Kidney tubule cell (primary cell): ENCODE measurements at regions not wholly inside any gene's neighbourhood (a gene's known extent, or its start where the extent isn't known, plus 50 kb on each side); places are given as distances from the start of the nearest gene placed in this dataset.
A peak's percentile ranks its signal among the peaks of the same experiment; 100 is the strongest.
"Not testable (repeated sequence)": the region's sequence is repeated elsewhere in the genome, so short reads cannot be mapped to it uniquely, and the experiment has no call there.

Experiments
- DNase-seq: peaks from one replicate; pipeline ENCODE4 v3.0.0-alpha.2; 2018; ENCODE audit warnings: low spot score

DNA sequence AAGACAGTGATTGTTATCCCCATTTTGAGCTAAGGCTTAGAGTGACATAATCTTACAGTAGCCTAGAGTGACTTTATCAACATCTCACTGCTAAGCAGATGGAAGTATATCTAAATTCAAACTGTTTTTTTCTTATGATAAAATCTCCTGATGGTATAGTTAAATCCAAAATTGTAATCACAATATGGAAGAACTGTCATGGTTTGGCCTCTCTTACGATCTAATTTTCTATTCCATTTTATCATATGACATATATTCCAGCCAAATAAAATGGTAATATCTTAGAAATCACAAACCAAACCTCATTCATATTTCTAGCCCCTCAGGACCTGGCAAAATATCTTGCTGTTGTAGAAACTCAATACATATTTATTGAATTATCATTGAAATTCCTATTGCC lies 864.7 kb downstream of the SLC6A15 start:
- no peak for DNase-seq

DNA sequence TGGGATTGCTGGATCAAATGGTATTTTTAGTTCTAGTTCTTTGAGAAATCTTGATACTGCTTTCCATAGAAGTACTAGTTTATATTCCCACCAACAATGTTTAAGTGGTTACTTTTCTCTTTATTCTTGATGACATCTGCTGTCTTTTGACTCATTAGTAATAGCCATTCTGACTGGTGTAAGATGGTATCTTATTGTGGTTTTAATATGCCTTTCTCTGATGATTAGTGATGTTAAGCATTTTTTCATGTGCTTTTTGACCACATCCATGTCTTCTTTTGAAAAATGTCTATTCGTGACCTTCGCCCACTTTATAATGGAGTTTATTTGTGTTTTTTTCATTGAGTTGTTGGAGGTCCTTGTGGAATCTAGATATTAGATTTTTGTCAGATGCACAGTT lies 865.7 kb downstream of the SLC6A15 start:
- no peak for DNase-seq

DNA sequence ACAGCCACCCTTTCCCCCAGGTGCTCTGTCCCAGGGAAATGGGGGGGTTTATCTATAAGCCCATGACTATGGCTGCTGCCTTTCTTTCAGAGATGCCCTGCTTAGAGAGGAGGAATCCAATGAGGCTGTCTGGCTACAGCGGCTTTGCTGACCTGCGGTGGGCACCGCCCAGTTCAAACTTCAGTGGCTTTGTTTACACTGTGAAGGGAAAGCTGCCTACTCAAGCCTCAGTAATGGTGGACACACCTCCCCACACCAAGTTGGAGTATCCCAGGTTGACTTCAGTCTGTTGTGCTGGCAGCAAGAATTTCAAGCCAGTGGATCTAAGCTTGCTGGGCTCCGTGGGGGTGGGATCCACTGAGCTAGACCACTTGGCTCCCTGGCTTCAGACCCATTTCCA lies 869.2 kb downstream of the SLC6A15 start:
- no peak for DNase-seq

DNA sequence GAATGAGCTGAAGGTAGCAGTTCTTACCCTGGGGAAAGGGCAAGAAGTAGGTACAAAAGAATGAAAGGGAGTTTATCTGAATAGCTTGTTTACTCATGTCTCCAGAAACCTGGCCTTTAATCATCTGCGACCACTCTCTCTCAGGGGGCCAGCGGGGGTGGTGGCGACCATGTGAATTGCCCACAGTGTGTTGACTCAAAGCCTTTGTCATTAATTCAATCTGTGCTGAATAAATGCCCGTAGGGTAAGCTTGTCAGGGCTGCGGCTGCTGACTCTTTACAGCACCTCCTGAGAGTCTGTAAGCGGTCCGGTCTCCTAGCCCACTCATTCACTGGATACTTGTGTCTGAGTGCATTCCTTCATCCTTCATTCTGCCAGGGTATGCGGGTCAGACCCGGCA lies 874.4 kb downstream of the SLC6A15 start:
- no peak for DNase-seq

DNA sequence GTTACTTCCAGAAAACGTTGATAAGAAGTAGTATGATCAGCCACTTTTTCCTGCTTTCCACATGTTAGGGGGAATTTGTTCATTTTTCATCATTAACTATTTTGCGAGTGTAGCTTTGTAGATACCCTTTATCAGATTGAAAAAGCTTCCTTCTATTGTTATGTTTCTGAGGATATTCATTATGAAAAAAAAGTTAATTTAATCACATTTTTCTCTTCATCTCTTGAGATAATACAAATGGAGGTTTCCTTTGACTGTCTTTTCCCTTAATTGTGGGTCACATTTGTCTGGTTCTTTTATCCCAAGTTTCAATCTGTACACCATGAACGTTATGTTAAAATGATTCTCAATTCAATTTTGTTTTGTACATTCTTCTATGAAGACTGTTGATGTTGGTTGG lies 875.7 kb downstream of the SLC6A15 start:
- DNase-seq = no peak

DNA sequence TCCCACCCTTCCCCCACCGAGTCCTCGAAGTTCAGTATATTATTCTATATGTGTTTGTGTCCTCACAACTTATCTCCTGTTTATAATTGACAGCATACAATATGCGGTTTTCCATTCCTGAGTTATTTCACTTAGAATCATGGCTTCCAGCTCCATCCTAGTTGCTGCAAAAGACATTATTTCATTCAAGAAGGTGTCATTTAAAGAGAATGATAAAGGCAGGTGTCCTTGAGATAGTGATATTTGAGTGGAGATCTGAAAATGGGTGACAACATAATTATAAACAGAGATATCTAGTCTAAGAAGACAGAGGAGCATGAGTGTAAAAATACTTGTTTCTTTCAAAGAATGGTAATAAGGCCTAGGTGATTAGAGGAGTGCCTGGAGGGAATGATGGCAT lies 876.8 kb downstream of the SLC6A15 start:
- DNase-seq = no peak

DNA sequence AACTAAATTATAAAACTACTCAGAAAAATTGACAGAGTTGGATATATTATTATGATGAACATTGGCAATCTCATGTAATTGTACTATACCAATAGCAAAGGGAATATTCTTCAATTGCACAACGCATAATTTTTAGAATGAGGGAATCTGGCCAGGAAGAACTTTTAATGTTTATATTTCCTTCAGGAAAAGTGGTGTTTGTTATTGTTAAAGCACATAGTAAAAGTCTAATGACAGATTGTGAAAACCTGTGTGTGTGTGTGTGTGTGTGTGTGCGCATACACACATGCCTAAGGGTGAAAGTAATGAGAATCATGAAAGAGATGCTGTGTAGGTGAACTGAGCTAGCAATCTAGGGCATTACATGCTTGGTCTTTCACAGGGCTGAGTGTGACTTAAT lies 877.7 kb downstream of the SLC6A15 start:
- no peak for DNase-seq

DNA sequence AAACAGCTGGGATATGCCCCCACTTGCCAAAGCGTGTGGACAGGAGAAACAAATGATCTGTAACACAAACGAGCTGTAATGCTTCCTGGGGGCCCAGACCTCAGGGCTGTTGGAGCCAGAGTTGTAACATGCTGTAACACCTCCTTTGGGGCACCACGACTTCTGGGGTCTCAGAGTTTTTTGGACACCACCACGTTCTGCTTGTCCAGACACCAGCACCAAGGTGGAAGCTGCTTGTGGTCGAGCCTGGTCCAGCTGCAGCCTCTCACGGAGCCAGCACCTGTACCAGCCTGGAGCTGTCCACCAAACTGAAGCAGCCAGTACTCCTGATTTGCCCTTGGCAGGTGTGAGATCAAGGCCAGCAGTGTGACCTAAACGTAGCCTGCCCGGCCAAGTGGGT lies 879.4 kb downstream of the SLC6A15 start:
- no peak for DNase-seq

DNA sequence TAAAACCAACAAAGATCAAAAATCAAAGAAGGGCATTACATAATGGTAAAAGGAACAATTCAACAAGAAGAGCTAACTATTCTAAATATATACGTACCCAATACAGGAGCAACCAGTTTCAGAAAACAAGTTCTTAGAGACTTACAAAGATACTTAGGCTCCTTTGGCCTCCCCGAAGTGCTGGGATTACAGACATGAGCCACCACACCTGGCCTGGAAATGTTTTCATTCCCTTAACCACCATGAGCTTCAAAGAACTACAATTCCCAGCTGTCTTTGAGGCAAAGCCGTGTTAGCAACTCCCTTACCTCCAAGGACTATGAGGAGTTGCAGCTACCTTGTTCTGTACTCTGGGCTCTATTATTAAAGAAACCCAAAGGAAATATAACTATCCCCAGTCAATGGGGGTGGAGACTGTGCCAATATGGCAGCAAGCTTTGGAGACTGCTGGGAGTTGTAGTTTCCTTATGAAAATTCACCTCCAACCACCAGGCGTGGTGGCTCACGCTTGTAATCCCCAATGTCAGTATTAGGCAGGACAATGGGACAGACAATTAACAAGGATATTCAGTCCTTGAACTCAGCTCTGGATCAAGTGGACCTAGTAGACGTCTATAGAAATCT lies 893.9 kb downstream of the SLC6A15 start:
- not testable (repeated sequence) for DNase-seq

DNA sequence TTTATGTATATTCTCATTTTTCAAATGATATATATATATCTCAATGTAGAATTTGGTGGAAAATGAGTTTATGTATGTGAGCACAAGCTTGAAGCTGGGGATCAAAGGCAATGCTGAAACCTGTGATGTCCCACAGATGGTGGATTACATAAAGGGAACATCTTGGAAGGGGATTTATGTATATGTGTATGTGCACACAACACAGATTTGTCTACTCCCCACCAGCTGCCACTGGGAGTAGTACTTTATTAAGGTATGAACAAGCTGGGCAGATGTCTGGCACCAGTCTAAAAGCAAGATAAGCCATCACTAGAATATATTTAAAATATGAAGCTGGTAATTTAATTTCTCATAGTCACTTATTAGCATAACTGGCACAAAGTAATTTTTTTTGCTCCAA lies 895.6 kb downstream of the SLC6A15 start:
- DNase-seq = no peak

DNA sequence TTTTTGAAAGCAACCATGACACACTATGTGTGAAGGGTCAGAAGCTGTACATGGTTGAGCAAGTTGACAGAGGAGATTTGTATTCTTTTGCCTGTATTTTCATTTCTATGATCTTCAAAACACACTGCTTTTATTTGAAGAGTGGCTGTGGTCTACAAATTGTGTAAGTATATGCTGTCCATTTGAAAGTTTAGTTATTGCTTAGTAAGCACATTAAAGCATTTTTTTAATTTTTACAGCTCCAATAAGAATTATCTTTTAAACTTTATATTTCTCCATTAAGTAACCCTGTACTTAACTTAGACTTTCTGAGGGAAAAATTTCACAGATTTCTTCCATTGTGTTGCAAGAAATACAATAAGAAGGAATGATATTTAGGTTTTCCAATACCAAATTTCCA lies 915.2 kb downstream of the SLC6A15 start:
- DNase-seq = no peak

DNA sequence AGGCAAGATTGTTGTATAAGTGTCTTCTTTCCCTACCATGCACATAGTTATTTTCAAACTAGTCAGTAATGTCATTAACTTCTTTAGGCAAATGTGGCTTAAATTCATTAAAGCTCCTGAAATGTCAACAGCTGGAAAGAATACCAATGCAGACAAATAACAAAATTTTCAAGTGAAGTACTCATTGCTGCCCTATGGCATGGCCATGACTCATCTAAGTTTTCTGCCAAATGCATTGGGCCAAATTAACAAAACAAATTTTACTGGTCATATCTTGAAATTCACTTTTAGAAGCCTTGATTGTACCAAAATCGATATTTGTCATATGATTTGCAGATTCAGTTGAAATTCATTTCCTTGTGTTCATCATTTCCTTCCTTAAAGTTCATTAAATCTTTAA lies 915.9 kb downstream of the SLC6A15 start:
- no peak for DNase-seq

DNA sequence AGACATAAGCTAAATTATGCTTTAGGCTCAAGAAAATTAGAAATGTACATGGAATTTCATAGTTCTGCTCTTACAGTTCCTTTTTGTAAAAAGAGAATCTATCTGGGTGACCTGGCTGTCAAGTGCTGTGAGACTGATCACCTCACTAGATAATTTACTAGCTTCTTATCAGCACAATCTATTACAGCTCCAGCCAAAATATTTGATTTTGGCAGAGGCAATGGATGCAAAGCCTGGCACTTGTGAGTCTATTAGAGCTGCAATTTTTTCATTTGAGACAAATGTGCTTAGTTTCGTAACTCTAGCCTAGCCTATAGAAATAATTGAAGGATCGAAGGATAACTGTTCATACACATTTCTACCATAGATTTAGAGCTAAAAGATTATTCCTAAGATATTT lies 927.5 kb downstream of the SLC6A15 start:
- DNase-seq = no peak

DNA sequence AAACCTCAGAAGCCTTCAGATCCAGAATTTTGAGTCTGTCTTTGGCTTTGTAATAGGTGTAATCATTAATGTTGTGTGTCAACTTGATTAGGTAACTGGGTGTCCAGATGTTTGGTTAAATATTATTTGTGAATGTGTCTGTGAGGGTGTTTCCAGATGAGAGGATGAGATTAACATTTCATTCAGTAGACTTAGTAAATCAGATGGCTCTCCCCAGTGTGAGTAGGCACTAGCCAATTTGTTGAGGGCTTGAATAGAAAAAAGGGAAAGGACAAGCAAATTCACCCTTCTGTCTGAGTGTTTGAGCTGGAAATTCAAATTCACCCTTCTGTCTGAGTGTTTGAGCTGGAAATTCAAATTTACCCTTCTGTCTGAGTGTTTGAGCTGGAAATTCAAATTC lies 932.2 kb downstream of the SLC6A15 start:
- DNase-seq = no peak

DNA sequence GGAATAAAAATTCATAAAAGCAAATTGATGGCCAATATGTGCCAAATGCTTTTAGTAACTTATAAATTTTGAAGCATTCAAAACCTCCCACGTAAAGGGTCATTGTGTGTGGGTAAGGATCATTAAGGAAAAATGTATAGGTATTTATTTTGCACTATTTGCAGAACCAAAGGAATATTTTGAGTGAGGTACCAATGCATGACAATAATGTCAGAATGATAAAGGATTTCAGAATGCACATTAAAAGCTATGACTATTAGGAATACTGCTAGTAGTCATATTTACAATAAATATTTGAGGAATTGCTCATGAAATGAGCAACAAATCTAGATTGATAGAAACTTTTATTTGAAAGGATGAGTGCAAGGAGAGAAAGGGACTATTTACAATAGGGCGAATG lies 932.8 kb downstream of the SLC6A15 start:
- DNase-seq = no peak

DNA sequence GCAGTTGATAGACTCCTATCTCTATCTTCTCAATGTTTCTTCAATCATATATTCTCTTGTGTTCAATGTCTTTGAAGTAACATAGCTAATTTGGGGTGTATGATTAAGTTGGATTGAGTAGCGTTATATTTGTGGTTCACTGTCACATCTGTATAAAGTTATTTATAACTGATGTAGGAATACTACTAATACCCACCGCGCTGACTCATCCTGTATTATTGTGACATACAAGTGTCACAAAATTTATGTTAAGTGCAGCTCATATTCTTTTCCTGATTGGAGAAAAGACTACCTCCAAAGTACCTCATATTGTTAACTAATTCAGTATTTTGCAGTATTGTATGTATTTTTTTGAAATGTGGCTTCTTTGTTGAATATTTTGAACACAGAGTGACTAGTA lies 940.8 kb downstream of the SLC6A15 start:
- no peak for DNase-seq

DNA sequence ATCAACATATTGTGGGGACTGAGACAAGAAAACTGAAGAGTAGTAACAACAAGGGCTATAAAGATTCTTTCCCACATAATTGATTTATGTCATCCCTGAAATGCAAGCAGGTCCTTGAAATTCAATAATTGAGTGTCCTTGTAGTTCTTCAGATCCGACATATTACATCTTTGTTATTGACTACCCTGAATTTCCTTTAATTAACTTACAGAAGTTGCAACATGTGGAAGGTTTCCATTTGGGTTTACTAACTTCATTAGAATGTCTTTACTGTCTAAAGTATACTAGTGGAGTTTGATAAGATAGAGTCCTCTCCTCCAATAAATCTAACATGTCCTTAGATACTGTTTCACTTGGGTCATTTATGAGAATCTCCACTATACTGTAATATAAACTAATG lies 951.8 kb downstream of the SLC6A15 start:
- DNase-seq = no peak

DNA sequence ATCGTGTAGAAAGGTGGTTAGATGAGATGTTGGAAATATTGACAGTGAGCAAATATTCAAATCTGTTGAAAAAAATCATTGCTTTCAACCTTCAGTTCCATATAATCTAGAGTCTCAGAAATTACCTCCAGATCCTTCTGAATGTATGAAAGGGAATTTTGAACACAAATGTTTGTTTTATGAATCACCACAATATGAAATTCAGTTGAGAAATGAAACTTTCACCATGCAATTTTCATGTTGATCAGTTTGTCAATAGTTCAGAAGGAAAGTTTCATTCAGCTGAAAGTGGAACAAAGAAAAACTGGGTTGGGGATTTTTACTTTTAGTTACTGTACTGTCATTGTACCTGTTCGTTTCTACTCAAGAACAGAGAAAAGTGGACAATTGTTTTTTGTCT lies 953.6 kb downstream of the SLC6A15 start:
- no peak for DNase-seq

DNA sequence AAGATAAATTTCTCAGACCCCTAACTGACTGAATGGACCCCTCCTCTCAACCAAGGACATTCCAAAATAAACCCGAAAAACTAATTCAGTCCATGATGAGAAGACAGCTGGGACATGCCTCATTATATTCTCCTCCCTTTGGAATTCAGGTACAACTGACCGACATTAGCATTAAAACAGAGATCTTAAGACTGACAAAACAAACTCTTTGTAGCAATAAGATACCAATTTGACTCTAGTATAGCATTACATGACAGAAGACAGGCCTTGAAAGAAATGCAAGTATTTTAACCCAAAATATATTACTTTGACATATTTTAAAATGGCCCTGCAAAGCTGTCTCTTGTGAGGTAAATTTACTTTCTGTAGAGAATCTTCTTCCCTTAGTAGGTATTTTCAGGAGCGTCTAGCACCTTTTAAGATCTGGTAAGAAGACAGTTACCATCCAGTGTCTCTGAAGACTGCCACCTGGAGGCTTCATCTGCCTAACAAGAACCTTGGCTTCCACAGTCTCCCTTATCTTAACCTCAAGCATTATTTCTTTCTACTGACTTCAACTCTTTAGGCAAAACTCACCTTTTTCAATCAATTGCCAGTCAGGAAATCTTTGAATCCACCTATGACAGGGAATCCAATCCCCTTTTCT lies 957.5 kb downstream of the SLC6A15 start:
- DNase-seq = no peak

DNA sequence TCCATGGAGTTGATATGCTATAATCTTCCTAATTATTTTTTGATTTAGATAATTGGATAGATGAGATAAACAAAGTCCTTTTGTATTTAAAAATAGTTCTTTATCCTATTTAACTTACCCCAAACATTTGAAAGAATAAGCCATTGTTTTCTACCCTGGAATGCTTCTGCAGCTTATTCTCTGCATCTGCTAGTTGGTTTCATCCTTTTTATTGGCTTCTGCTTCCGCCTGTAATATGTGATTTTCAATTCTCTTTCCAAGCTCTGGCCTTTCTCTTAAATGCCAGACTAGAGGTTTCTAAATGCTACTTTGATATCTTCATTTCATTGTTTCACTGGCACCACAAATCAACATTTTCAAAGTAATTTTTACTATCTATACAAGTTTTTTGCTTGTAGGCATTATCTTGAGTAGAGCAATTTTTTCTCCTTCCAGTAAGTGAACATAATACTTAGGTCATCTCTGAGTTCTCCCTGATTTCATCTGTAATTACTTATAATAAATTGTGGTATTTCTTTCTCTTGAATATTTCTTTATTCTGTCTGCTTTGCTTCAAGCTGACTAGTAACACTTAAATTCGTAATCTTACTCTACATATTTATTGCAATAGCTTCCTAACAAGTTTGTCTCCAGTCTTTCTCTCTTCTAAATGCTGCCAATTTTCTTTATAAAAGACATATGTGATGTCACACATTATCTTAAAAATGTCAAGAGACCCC lies 958.4 kb downstream of the SLC6A15 start:
- DNase-seq = no peak

DNA sequence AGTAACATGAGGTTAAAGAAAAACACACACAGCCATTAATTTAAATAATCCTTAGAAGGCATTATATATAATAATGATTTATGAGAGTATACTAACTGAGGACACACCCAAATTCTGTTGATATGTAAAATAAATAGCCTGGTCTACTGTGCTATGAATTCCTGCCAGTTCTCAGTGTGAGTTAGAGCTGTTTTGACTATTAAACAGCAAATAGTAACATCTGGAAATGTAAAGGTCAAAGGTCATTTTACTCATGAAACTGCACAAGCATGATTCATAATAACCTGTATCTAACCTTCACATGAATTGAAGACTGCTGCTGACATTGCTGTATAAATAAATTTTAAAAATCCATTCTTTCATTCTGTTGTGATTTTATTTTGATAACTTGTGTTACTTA lies 966.7 kb downstream of the SLC6A15 start:
- peak; percentile 6 for DNase-seq

DNA sequence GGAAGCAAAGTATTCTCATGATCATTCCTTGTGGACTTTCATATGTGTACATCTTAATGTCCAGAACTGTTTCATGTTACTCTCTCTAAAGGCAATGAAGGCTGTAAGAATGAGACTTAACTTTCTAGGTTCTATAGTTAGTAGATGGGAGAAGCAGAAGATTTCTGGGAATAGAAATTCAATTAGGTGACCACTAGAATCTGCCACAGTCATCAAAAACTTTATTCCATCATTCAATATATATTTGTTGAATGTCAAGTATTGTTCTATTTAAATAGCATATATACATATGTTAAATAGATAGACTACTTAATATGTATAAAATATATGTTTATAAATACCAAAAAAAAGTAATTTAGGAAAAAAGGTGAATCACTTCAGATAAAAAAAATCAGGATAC lies 972.9 kb downstream of the SLC6A15 start:
- no peak for DNase-seq

DNA sequence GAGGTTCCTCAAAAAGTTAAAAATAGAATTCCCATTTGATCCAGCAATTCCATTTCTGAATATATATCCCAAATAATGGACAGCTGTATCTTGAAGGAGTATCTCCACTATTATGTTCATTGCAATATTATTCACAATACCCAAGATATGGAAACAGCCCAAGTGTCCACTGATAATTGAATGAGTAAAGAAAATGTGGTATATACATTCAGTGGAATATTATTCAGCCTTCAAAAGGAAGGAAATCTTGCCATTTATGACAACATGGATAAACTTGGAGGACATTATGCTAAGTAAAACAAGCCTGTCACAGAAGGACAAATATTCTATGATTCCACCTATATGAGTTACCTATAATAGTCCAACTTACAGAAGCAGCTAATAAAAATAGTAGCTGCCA lies 979.0 kb downstream of the SLC6A15 start:
- DNase-seq = no peak

DNA sequence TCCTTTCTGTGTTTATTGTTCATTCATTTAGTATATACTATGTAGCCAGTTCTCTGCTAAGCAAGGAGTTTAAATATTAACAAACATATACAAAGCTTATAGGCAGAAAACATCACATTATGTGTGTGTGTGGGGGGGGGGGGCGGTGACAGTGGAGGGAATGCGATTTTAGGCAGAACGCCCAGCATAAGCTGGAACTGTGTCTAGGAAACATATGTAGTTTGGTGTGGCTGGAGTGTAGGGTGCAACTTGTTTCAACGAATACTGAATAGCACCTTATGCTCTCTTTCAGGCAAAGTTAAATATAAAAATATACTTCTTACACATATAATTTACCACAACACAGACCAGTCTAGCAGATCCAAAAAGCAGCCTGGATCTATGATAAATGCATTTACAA lies 980.6 kb downstream of the SLC6A15 start:
- no peak for DNase-seq
